HK-2 (cell line): ENCODE measurements at regions not wholly inside any gene's neighbourhood (a gene's known extent, or its start where the extent isn't known, plus 50 kb on each side); places are given as distances from the start of the nearest gene placed in this dataset.
"Not testable (repeated sequence)": the region's sequence is repeated elsewhere in the genome, so short reads cannot be mapped to it uniquely, and the experiment has no call there.

ENCODE experiments used
- DNase-seq: peaks from one replicate; pipeline ENCODE4 v3.0.0-alpha.2; 2018; ENCODE audit not compliant: unreplicated experiment

DNA sequence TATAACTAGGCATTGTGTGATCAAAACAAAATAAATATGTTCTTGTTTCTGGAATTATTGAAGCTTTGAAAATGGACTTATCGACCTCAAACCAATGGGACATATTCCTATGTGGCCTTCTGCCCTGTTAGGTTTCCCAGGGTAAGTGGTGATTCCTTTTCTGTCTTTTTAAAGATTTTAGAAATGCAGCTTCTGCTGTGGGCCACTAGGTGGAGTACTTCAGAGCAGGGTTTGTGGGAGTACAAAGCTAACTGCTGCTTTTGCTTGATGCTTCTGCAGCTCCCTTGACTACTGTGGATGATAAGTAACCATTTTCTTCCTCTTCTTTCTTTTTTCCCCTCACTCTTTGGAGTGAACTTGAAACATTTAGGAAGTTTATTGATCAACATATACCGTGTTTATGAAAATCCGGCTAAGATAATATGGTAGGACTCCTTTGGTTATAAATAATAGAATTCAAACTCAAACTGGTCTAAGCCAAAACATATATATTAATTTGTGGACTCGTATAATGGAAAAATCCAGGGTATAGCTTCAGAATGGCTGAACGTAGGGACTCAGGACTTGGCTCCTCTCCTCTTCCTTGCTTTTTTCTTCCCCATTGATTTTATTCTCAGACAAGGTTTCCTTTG lies 1737.7 kb upstream of the DEFB115 start:
- not testable (repeated sequence) for DNase-seq

- not testable (repeated sequence) for DNase-seq
Measured at GRCh38 chr20:29533566-29534177, 1723.8 kb upstream of the DEFB115 start.

DNA sequence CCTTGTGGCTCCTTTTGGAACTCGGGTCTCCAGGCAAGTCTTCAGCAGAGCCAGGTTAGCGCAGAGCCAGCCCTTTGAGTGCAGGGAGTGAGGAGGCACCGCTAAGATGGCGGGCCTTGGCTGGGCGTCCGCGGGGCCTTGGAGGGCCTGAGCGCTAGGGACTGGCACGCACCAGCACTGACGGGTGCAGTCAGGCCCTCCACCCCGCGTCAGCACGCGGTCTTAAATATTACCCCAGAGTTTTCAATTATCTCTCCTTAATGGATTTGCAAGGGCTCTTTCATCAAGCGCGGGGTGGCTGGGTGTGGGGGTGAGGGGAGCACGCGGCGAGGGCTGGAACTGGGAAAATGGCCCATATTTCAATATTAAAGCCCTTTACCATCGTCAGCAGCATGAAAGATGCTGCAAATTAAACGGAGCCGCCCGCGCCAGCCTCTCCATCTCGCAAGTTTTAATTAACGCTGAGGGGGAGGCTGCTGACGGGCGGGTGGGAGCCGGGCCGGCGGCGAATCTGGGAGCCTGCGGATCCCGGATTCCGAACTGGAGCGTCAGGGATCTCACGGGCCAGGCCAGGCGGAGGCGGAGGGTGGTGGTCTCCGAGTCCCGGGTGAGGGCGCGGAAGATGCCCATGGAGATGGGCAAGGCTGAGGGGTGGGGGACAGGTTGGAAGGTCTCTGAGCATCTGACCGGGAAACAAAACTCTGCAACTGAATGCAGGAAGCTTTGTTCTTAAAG lies 1690.4 kb upstream of the DEFB115 start:
- not testable (repeated sequence) for DNase-seq

- DNase-seq: not testable (repeated sequence)
Measured at GRCh38 chr20:29567671-29568070, 1689.8 kb upstream of the DEFB115 start.

DNA sequence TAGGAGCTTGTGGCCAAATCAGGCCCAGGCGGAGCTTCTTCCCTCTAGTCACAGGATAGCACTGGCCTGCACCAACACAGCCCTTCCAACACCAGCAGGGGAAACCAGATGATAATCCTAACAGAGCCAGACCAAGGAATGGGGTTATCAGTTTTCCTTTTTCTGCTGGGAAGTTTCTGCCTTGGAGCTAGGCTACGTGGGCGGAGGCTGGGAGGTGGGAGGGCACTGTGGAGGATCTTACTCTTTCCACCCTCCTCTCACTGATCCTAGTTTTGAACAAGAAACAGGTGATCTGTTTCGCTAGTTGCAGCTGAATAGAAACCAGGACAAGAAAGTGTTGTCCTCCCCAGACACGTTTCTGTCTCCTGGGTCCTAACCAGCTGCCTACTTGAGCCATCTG lies 1687.3 kb upstream of the DEFB115 start:
- DNase-seq: not testable (repeated sequence)

DNA sequence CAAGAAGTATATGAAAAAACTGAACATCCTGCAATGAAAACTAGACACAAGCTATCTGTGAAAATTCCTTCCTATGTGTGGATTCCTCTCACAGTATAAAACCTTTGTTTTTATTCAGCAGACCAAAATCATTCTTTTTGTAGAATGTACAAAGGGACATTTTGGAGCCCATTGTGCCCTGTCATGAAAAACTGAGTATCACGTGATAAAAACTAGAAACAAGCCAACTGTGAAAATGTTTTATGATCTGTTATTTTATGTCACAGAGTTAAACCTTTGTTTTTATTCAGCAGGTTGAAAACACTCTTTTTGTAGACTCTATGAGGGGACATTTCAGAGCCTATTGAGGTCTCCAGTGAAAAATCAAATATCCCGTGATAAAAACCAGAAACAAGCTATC lies 1667.9 kb upstream of the DEFB115 start:
- not testable (repeated sequence) for DNase-seq

DNA sequence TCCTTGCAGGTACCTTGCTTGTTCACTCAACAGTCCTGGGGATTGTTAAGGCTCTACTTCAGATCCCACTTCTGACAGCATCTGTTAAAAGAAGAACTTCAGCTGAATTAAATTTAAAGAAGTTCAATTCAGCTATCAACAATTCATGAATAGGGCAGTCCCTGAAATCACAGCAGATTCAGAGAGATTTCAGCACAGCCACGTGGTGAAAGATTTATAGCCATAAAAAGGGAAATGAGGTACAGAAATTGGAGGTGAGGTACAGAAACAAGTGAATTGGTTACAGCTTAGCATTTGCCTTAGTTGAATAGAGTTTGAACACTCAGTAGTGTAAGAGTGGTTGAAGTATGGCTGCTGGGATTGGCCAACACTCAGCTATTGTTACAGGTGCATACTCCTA lies 1653.3 kb upstream of the DEFB115 start:
- not testable (repeated sequence) for DNase-seq

GRCh38 chr20:29606171-29606570 lies 1651.3 kb upstream of the DEFB115 start:
- DNase-seq: not testable (repeated sequence)

GRCh38 chr20:29629395-29629794 lies 1628.1 kb upstream of the DEFB115 start:
- DNase-seq: not testable (repeated sequence)
